AG04449 (cell line): ENCODE measurements at regions not wholly inside any gene's neighbourhood (a gene's known extent, or its start where the extent isn't known, plus 50 kb on each side); places are given as distances from the start of the nearest gene placed in this dataset.

ENCODE experiments used
- CTCF ChIA-PET: fragments of 350-600 bp; formaldehyde crosslinking; extraction: SDS; loops from one replicate; lab custom pipeline; 2021; ENCODE audit warnings: antibody characterized with exemption; lab: Yijun Ruan, JAX
- POLR2A ChIA-PET: fragments of 400-600, 350-600 bp; formaldehyde crosslinking; extraction: SDS; loops from one replicate; lab custom pipeline; 2020; ENCODE audit warnings: antibody characterized with exemption, inconsistent platforms; lab: Yijun Ruan, JAX
- DNase-seq: peaks from one replicate; pipeline ENCODE4 v3.0.0-alpha.2; 2010; ENCODE audit warnings: low read depth, low spot score
- H3K4me3 ChIP-seq: 2 replicates; pipeline ENCODE4 v1.5.1; 2011; ENCODE audit warnings: low read depth, mild to moderate bottlenecking, control low read depth, low read length
- CTCF ChIP-seq: IDR thresholded peaks from one replicate; pipeline ENCODE4 v1.5.1; 2011; ENCODE audit warnings: mild to moderate bottlenecking, moderate library complexity, low read length, control low read depth, inconsistent platforms; ENCODE audit not compliant: insufficient read depth; ENCODE audit errors: missing control alignments

GRCh38 chr10:21079330-21079658, 182.2 kb upstream of the NEBL start:
- ChIA-PET CTCF (interaction anchor here (0.6 to 5.0 kb wide), 17 partner anchors 11 to 925 kb away, joined by 3 to 90 read pairs (median 3); partner anchors contain the start of gene DNAJC1), POLR2A (no interaction called here)
- DNase-seq, result no peak
- H3K4me3 ChIP-seq, result no peak overlapping the region
- TF ChIP-seq CTCF, result no peak

GRCh38 chr10:21078410-21079329, 181.6 kb upstream of the NEBL start:
- ChIA-PET CTCF (interaction anchor here (0.6 to 5.0 kb wide), 17 partner anchors 10 to 897 kb away, joined by 3 to 90 read pairs (median 3); no protein-coding TSS in a partner anchor), POLR2A (no interaction called here)
- H3K4me3 ChIP-seq, result no peak overlapping the region
- no peak for DNase-seq
- peak; percentile 69 for TF ChIP-seq CTCF

GRCh38 chr10:21077681-21078080, 180.6 kb upstream of the NEBL start:
- ChIA-PET POLR2A (no interaction called here), CTCF (interaction anchor here (1.0 to 5.0 kb wide), 6 partner anchors 9 to 415 kb away, joined by 3 to 90 read pairs (median 4); no protein-coding TSS in a partner anchor)
- TF ChIP-seq CTCF, result no peak
- no peak for DNase-seq
- no peak overlapping the region for H3K4me3 ChIP-seq

- ChIA-PET CTCF (interaction anchor here (1.7 kb wide), 1 partner anchor 193 kb away, joined by 6 read pairs; no protein-coding TSS in a partner anchor), POLR2A (no interaction called here)
- no peak for TF ChIP-seq CTCF
- no peak overlapping the region for H3K4me3 ChIP-seq
- no peak for DNase-seq
These were observed 179.3 kb upstream of the NEBL start for GRCh38 chr10:21076381-21076780.

GRCh38 chr10:21075880-21076279, 178.8 kb upstream of the NEBL start:
- CTCF ChIA-PET, result interaction anchor here (1.7 kb wide), 1 partner anchor 193 kb away, joined by 6 read pairs; no protein-coding TSS in a partner anchor
- POLR2A ChIA-PET, result no interaction called here

More at GRCh38 chr10:21075880-21076279, 178.8 kb upstream of the NEBL start:
- no peak for TF ChIP-seq CTCF
- DNase-seq, result no peak
- no peak overlapping the region for H3K4me3 ChIP-seq
